ENCODE measurements at regions not wholly inside any gene's neighbourhood (a gene's known extent, or its start where the extent isn't known, plus 50 kb on each side); places are given as distances from the start of the nearest gene placed in this dataset.
A peak's percentile ranks its signal among the peaks of the same experiment; 100 is the strongest.

GRCh38 chr1:60769082-60769481 lies 313.3 kb upstream of the NFIA start:
- DNase-seq (ENCODE audit: low read depth, low spot score) = no peak
- no peak overlapping the region for H3K9ac ChIP-seq (ENCODE audit: insufficient read length)
- no peaks in the 10 kb centered on the region for H3K9me3 ChIP-seq (ENCODE audit: low read depth, low read length)
- H3K27ac ChIP-seq = no peak overlapping the region
- H3K4me3 ChIP-seq = no peak overlapping the region
- H3K36me3 ChIP-seq (ENCODE audit: insufficient read depth, low read length) = no peaks in the 10 kb centered on the region
- TF ChIP-seq POLR2AphosphoS5 (IDR thresholded peaks at IDR 0.05; ENCODE audit: borderline replicate concordance, low read depth, low read length) = no peak
- TF ChIP-seq FOXP2 (optimal IDR thresholded peaks at IDR 0.05; ENCODE audit: control extremely low read depth, extremely low read length, insufficient read depth) = no peak
- no peak for TF ChIP-seq EZH2 (IDR thresholded peaks at IDR 0.05)

GRCh38 chr1:60765204-60765603 lies 317.2 kb upstream of the NFIA start:
- TF ChIP-seq POLR2AphosphoS5 (IDR thresholded peaks at IDR 0.05; ENCODE audit: borderline replicate concordance, low read depth, low read length) (no peak), FOXP2 (optimal IDR thresholded peaks at IDR 0.05; ENCODE audit: control extremely low read depth, extremely low read length, insufficient read depth) (no peak), EZH2 (IDR thresholded peaks at IDR 0.05) (no peak)
- Histone ChIP-seq H3K36me3 (ENCODE audit: insufficient read depth, low read length) (no peaks in the 10 kb centered on the region), H3K9ac (ENCODE audit: insufficient read length) (no peak overlapping the region), H3K4me3 (no peak overlapping the region), H3K27ac (no peak overlapping the region), H3K9me3 (ENCODE audit: low read depth, low read length) (no peaks in the 10 kb centered on the region)
- DNase-seq (ENCODE audit: low read depth, low spot score) = peak; percentile 24

GRCh38 chr1:60764489-60764888 lies 317.9 kb upstream of the NFIA start:
- DNase-seq (ENCODE audit: low read depth, low spot score) = no peak
- no peak for TF ChIP-seq EZH2 (IDR thresholded peaks at IDR 0.05)
- no peak for TF ChIP-seq FOXP2 (optimal IDR thresholded peaks at IDR 0.05; ENCODE audit: control extremely low read depth, extremely low read length, insufficient read depth)
- no peak for TF ChIP-seq POLR2AphosphoS5 (IDR thresholded peaks at IDR 0.05; ENCODE audit: borderline replicate concordance, low read depth, low read length)
- H3K36me3 ChIP-seq (ENCODE audit: insufficient read depth, low read length) = no peaks in the 10 kb centered on the region
- H3K9me3 ChIP-seq (ENCODE audit: low read depth, low read length) = no peaks in the 10 kb centered on the region
- no peak overlapping the region for H3K9ac ChIP-seq (ENCODE audit: insufficient read length)
- H3K4me3 ChIP-seq = no peak overlapping the region
- H3K27ac ChIP-seq = no peak overlapping the region

DNA sequence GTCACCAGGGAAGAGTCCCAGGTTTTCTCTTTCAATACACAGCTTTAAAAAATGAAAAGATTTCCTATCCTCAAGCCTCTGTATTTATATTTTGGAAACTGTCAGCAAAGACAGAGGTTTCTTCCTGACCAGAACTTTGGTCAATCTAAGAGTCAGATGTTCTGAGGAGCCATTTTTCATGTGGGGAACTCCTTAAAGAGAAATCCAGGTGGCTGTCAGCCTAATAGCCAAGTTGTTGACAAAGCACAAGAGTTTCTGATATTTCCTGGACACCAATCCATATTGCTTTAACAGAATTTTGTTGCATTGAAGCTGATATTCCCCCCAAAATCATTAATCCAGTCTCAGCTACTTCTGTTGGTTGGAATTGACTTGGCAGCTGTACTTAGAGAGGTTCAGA lies 318.6 kb upstream of the NFIA start:
- DNase-seq (ENCODE audit: low read depth, low spot score) = no peak
- Histone ChIP-seq H3K9ac (ENCODE audit: insufficient read length) (no peak overlapping the region), H3K9me3 (ENCODE audit: low read depth, low read length) (no peaks in the 10 kb centered on the region), H3K36me3 (ENCODE audit: insufficient read depth, low read length) (no peaks in the 10 kb centered on the region), H3K4me3 (no peak overlapping the region), H3K27ac (no peak overlapping the region)
- TF ChIP-seq POLR2AphosphoS5 (IDR thresholded peaks at IDR 0.05; ENCODE audit: borderline replicate concordance, low read depth, low read length) (no peak), FOXP2 (optimal IDR thresholded peaks at IDR 0.05; ENCODE audit: control extremely low read depth, extremely low read length, insufficient read depth) (no peak), EZH2 (IDR thresholded peaks at IDR 0.05) (no peak)

- no peak overlapping the region for H3K9ac ChIP-seq (ENCODE audit: insufficient read length)
- H3K27ac ChIP-seq = no peak overlapping the region
- H3K36me3 ChIP-seq (ENCODE audit: insufficient read depth, low read length) = no peaks in the 10 kb centered on the region
- DNase-seq (ENCODE audit: low read depth, low spot score) = no peak
- no peaks in the 10 kb centered on the region for H3K9me3 ChIP-seq (ENCODE audit: low read depth, low read length)
- no peak for TF ChIP-seq EZH2 (IDR thresholded peaks at IDR 0.05)
- no peak for TF ChIP-seq POLR2AphosphoS5 (IDR thresholded peaks at IDR 0.05; ENCODE audit: borderline replicate concordance, low read depth, low read length)
- no peak for TF ChIP-seq FOXP2 (optimal IDR thresholded peaks at IDR 0.05; ENCODE audit: control extremely low read depth, extremely low read length, insufficient read depth)
- H3K4me3 ChIP-seq = no peak overlapping the region
Observed at GRCh38 chr1:60762911-60763310, 319.4 kb upstream of the NFIA start.

GRCh38 chr1:60762176-60762575 lies 320.2 kb upstream of the NFIA start:
- DNase-seq (ENCODE audit: low read depth, low spot score) = no peak
- no peak for TF ChIP-seq FOXP2 (optimal IDR thresholded peaks at IDR 0.05; ENCODE audit: control extremely low read depth, extremely low read length, insufficient read depth)
- TF ChIP-seq POLR2AphosphoS5 (IDR thresholded peaks at IDR 0.05; ENCODE audit: borderline replicate concordance, low read depth, low read length) = no peak
- TF ChIP-seq EZH2 (IDR thresholded peaks at IDR 0.05) = no peak
- Histone ChIP-seq H3K9ac (ENCODE audit: insufficient read length) (no peak overlapping the region), H3K4me3 (no peak overlapping the region), H3K27ac (no peak overlapping the region), H3K9me3 (ENCODE audit: low read depth, low read length) (no peaks in the 10 kb centered on the region), H3K36me3 (ENCODE audit: insufficient read depth, low read length) (no peaks in the 10 kb centered on the region)

DNA sequence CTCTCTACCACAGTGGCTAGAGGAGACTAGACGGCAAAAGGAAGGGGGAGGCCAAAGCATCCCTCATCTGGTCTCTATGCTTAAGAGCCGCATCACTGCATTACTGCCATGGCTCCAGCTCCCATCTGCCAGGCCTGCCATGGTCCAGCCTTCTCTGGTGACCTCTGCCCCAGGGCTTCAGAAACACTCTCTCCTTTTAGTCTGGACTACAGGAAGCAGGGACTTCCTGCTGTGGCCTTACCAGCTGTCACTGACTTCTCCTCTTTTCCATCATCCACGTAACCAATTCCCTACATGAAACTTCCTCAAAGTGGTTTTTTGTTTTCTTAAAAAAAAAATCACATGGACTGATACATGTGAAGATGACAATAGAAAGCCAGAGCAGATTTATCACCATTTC lies 323.1 kb upstream of the NFIA start:
- Histone ChIP-seq H3K9ac (ENCODE audit: insufficient read length) (no peak overlapping the region), H3K27ac (no peak overlapping the region), H3K4me3 (no peak overlapping the region), H3K36me3 (ENCODE audit: insufficient read depth, low read length) (no peaks in the 10 kb centered on the region), H3K9me3 (ENCODE audit: low read depth, low read length) (no peaks in the 10 kb centered on the region)
- no peak for DNase-seq (ENCODE audit: low read depth, low spot score)
- TF ChIP-seq FOXP2 (optimal IDR thresholded peaks at IDR 0.05; ENCODE audit: control extremely low read depth, extremely low read length, insufficient read depth) (no peak), EZH2 (IDR thresholded peaks at IDR 0.05) (no peak), POLR2AphosphoS5 (IDR thresholded peaks at IDR 0.05; ENCODE audit: borderline replicate concordance, low read depth, low read length) (no peak)

DNA sequence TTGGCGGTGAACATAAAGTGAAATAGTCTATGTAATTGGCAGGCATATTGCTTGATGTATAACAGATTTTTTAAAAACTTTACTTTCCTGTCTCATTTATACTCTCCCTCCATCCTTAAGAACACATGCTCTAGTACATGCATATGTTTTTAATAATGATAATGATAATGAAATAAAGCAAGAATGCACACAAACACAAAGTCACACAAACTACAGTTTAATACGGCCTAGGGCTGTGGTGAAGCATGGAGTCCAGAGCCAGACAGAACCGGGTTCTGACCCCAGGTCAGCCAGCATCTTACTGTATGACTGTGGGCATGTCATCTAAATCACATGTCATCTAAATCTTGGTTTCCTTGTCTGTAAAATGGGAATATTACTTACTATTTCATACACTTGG lies 324.9 kb upstream of the NFIA start:
- H3K27ac ChIP-seq = no peak overlapping the region
- H3K9ac ChIP-seq (ENCODE audit: insufficient read length) = no peak overlapping the region
- H3K4me3 ChIP-seq = no peak overlapping the region
- H3K9me3 ChIP-seq (ENCODE audit: low read depth, low read length) = no peaks in the 10 kb centered on the region
- TF ChIP-seq FOXP2 (optimal IDR thresholded peaks at IDR 0.05; ENCODE audit: control extremely low read depth, extremely low read length, insufficient read depth) (no peak), EZH2 (IDR thresholded peaks at IDR 0.05) (no peak), POLR2AphosphoS5 (IDR thresholded peaks at IDR 0.05; ENCODE audit: borderline replicate concordance, low read depth, low read length) (no peak)
- no peak for DNase-seq (ENCODE audit: low read depth, low spot score)
- no peaks in the 10 kb centered on the region for H3K36me3 ChIP-seq (ENCODE audit: insufficient read depth, low read length)

Data from SK-N-MC (cell line).